RWPE2 (cell line): ENCODE measurements at regions not wholly inside any gene's neighbourhood (a gene's known extent, or its start where the extent isn't known, plus 50 kb on each side); places are given as distances from the start of the nearest gene placed in this dataset.

Experiments used
- ATAC-seq: fragments of 200-7000 bp; cut with Tn5 transposase; 3 replicates; pipeline ENCODE4 v1.9.1; 2021; ENCODE audit warnings: low read depth
- DNase-seq: peaks from one replicate; pipeline ENCODE4 v3.0.0-alpha.2; 2020; ENCODE audit warnings: low spot score
- H3K27ac ChIP-seq: fragments of 450-650 bp; 2 replicates; pipeline ENCODE4 v1.5.1; 2017; ENCODE audit warnings: mild to moderate bottlenecking; ENCODE audit not compliant: poor library complexity, severe bottlenecking
- H3K27me3 ChIP-seq: fragments of 250-450 bp; sonication (Bioruptor Pico); 2 replicates; pipeline ENCODE4 v1.5.1; 2021; ENCODE audit warnings: mild to moderate bottlenecking, moderate library complexity; ENCODE audit not compliant: insufficient read depth, poor library complexity, severe bottlenecking
- H3K36me3 ChIP-seq: fragments of 250-450 bp; sonication (Bioruptor Pico); 2 replicates; pipeline ENCODE4 v1.5.1; 2020; ENCODE audit warnings: low read depth, mild to moderate bottlenecking, moderate library complexity
- H3K4me1 ChIP-seq: fragments of 250-450 bp; sonication (Bioruptor Pico); 2 replicates; pipeline ENCODE4 v1.5.1; 2021; ENCODE audit warnings: mild to moderate bottlenecking, moderate library complexity; ENCODE audit not compliant: insufficient read depth, poor library complexity, severe bottlenecking
- H3K4me3 ChIP-seq: fragments of 250-450 bp; sonication (Bioruptor Pico); 2 replicates; pipeline ENCODE4 v1.5.1; 2021; ENCODE audit warnings: mild to moderate bottlenecking, moderate library complexity; ENCODE audit not compliant: severe bottlenecking
- H3K9me3 ChIP-seq: fragments of 250-450 bp; sonication (Bioruptor Pico); 2 replicates; pipeline ENCODE4 v1.5.1; 2021; ENCODE audit warnings: mild to moderate bottlenecking, moderate library complexity; ENCODE audit not compliant: severe bottlenecking
- TF ChIP-seq, protein P1 (sequence below): fragments of 450-650 bp; IDR thresholded peaks from one replicate; pipeline ENCODE4 v1.5.1; 2017; ENCODE audit warnings: mild to moderate bottlenecking, moderate library complexity; ENCODE audit not compliant: poor library complexity, severe bottlenecking

DNA sequence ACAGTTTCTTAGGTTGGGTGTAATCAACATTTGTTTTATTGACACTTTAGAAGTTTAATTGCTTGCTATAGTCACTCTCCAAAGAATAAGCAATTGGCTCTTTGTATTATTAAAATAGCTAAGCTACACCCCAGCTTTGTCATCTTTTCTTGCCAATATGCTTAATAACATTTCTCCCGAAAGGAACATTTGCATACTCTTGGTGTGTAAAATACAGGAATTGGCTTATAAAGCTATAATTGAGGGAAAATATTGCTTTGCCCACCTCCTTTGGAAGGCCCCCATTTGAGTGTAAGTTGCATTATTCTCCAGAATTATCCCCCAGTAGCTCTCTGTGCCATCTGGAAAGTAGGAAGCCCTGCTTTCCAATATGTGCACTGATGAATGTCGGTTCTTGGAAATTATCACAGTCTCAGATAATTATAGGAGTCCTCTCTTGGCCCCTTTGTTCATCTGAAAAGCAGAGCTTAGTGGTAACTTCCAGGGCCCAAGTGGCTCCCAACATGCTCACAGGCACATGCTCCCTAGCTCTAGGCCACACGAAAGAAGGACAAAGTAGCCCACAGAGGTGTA lies 92.4 kb upstream of the B3GAT2 start:
- DNase-seq (no peak), ATAC-seq (no peak)
- Histone ChIP-seq H3K4me3 (no peak overlapping the region), H3K27ac (no peak overlapping the region), H3K27me3 (peaks cover 3% of the 10 kb centered on the region), H3K4me1 (no peaks in the 10 kb centered on the region), H3K36me3 (no peaks in the 10 kb centered on the region), H3K9me3 (no peaks in the 10 kb centered on the region)
- TF ChIP-seq, protein P1, sequence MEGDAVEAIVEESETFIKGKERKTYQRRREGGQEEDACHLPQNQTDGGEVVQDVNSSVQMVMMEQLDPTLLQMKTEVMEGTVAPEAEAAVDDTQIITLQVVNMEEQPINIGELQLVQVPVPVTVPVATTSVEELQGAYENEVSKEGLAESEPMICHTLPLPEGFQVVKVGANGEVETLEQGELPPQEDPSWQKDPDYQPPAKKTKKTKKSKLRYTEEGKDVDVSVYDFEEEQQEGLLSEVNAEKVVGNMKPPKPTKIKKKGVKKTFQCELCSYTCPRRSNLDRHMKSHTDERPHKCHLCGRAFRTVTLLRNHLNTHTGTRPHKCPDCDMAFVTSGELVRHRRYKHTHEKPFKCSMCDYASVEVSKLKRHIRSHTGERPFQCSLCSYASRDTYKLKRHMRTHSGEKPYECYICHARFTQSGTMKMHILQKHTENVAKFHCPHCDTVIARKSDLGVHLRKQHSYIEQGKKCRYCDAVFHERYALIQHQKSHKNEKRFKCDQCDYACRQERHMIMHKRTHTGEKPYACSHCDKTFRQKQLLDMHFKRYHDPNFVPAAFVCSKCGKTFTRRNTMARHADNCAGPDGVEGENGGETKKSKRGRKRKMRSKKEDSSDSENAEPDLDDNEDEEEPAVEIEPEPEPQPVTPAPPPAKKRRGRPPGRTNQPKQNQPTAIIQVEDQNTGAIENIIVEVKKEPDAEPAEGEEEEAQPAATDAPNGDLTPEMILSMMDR: no peak

DNA sequence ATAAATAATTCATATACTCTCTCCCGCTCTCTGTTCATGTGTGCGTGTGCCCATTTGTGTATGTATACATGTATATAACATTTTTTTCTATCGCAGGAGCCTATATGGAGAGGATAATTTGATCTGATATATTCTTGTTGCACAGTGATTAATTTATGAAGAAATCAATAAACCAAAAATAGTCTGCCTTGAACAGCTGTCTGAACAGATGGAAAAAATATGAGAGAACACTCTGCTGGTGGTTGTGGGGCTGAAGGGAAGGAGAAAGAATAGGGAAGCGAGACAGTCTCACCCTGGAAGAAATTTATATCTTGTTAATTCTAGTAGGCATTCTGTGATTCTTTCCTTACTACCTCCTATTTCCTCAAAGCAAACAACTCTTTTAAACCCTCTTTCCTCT lies 96.6 kb upstream of the B3GAT2 start:
- no peaks in the 10 kb centered on the region for H3K9me3 ChIP-seq
- TF ChIP-seq, protein P1: no peak

GRCh38 chr6:71056656-71057055 lies 99.8 kb upstream of the B3GAT2 start:
- no peaks in the 10 kb centered on the region for H3K9me3 ChIP-seq
- no peaks in the 10 kb centered on the region for H3K36me3 ChIP-seq
- ATAC-seq (no peak), DNase-seq (no peak)
- TF ChIP-seq, protein P1: no peak
- no peaks in the 10 kb centered on the region for H3K27me3 ChIP-seq
- H3K27ac ChIP-seq: no peak overlapping the region
- no peaks in the 10 kb centered on the region for H3K4me1 ChIP-seq
- no peak overlapping the region for H3K4me3 ChIP-seq

More for the DNA sequence above, 96.6 kb upstream of the B3GAT2 start:
- Histone ChIP-seq H3K36me3 (no peaks in the 10 kb centered on the region), H3K27me3 (peaks cover 1% of the 10 kb centered on the region), H3K4me3 (no peak overlapping the region), H3K4me1 (no peaks in the 10 kb centered on the region), H3K27ac (no peak overlapping the region)
- ATAC-seq (no peak), DNase-seq (no peak)

- ATAC-seq (no peak), DNase-seq (no peak)
- Histone ChIP-seq H3K36me3 (no peaks in the 10 kb centered on the region), H3K9me3 (no peaks in the 10 kb centered on the region), H3K4me1 (no peaks in the 10 kb centered on the region), H3K27me3 (peaks cover 12% of the 10 kb centered on the region), H3K4me3 (no peak overlapping the region), H3K27ac (no peak overlapping the region)
- TF ChIP-seq, protein P1: no peak
These were observed 109.3 kb upstream of the B3GAT2 start for GRCh38 chr6:71066153-71066552.

DNA sequence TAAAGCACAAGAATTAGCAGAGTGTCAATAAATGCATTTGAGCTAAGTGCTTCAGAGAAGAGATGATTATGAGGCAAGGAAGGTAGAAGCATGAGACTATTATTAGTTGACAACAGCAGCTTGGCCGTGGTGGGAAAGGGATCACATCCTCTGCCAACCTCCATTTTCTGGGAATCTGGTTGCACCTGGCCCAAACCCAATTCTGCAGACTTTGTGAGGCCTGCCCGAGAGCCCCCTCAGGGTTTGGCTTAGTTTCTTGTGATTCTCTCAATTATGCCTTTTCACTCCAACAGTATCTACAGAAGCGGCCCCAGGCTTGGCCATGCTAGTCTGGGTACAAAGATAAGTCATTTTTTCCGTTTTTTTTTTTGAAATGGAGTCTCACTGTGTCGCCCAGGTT lies 111.0 kb upstream of the B3GAT2 start:
- DNase-seq (no peak), ATAC-seq (no peak)

More for the DNA sequence above, 111.0 kb upstream of the B3GAT2 start:
- no peak overlapping the region for H3K4me3 ChIP-seq
- peaks cover 11% of the 10 kb centered on the region for H3K27me3 ChIP-seq
- no peaks in the 10 kb centered on the region for H3K4me1 ChIP-seq
- H3K9me3 ChIP-seq: no peaks in the 10 kb centered on the region
- H3K36me3 ChIP-seq: no peaks in the 10 kb centered on the region
- no peak overlapping the region for H3K27ac ChIP-seq
- TF ChIP-seq, protein P1: no peak
